GM12892 (cell line): ENCODE measurements at regions not wholly inside any gene's neighbourhood (a gene's known extent, or its start where the extent isn't known, plus 50 kb on each side); places are given as distances from the start of the nearest gene placed in this dataset.

Source experiments
- POLR2A ChIP-seq: IDR thresholded peaks from 2 replicates; pipeline ENCODE4 v1.6.1; 2011; ENCODE audit warnings: low read depth, low read length, control low read depth
- POLR2AphosphoS5 ChIP-seq: IDR thresholded peaks from 2 replicates; pipeline ENCODE4 v1.6.1; 2011; ENCODE audit warnings: low read depth, low read length, control low read depth
- TAF1 ChIP-seq: IDR thresholded peaks from 2 replicates; pipeline ENCODE4 v1.6.1; 2011; ENCODE audit warnings: low read depth, mild to moderate bottlenecking, control low read depth, low read length, borderline replicate concordance

DNA sequence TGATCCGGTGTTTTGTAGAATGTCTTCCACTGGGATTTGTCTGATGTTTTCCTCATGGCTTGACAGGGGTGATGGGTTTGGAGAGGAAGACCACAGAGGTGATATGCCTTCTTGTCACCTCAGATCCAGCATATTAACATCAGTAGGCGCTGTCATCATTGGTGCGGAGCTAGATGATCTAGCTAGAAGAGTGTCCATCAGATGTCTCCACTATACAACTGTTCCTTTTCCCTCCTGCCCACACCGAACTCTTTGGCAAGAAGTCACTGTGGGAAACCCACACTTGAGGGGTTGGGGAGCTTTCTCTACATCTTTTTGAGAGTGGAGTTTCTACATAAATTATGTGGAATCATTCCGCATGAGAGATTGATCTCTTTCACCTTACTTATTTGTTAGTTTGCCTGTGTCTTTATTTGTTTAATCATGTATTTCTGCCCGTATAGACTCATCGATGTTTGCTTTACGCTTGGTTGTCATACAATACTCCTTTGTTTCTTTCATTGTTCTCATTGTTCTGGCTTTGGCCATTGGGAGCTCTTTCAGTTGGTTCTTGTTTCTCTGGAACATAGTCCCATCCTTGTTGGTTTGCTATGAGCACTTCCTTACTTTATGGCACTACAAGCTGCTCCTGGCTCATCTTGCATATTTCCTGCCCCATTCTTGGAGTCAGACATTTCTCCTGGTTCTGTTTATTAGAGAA, 1420.3 kb downstream of the BRD1 start:
- TF ChIP-seq POLR2A (no peak), TAF1 (no peak), POLR2AphosphoS5 (no peak)
